ENCODE measurements at regions not wholly inside any gene's neighbourhood (a gene's known extent, or its start where the extent isn't known, plus 50 kb on each side); places are given as distances from the start of the nearest gene placed in this dataset.

DNA sequence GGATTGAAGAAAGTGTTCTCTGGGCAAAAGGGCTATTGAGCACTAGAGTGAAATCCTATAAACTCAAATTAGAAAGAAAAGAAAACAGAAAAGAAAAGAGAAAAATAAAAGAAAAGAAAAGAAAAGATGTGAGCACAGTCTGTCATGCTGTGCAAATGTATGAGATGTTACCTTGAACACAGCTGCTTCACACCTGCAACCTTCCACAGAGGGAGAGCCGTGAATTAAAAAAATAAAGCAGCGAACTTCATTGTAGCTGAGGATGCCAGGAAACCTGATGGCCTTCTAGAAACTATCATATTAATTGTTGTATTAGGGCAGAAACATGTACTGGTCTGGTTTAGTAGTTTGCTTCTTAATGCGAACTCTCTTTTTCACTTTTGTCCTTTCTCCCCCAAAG is 88.0 kb upstream of the SATB1 start:
- TF ChIP-seq, protein P1, sequence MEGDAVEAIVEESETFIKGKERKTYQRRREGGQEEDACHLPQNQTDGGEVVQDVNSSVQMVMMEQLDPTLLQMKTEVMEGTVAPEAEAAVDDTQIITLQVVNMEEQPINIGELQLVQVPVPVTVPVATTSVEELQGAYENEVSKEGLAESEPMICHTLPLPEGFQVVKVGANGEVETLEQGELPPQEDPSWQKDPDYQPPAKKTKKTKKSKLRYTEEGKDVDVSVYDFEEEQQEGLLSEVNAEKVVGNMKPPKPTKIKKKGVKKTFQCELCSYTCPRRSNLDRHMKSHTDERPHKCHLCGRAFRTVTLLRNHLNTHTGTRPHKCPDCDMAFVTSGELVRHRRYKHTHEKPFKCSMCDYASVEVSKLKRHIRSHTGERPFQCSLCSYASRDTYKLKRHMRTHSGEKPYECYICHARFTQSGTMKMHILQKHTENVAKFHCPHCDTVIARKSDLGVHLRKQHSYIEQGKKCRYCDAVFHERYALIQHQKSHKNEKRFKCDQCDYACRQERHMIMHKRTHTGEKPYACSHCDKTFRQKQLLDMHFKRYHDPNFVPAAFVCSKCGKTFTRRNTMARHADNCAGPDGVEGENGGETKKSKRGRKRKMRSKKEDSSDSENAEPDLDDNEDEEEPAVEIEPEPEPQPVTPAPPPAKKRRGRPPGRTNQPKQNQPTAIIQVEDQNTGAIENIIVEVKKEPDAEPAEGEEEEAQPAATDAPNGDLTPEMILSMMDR (IDR thresholded peaks at IDR 0.05) = no peak
- no peak for TF ChIP-seq POLR2A (IDR thresholded peaks at IDR 0.05)

Measured in ovary (tissue), 3 donors.